HG02623 (cell line): ENCODE measurements at regions not wholly inside any gene's neighbourhood (a gene's known extent, or its start where the extent isn't known, plus 50 kb on each side); places are given as distances from the start of the nearest gene placed in this dataset.

Experiments used
- ATAC-seq: cut with Tn5 transposase; IDR thresholded peaks from one replicate; pipeline ENCODE4 v1.9.1; 2021; ENCODE audit warnings: moderate library complexity; ENCODE audit not compliant: unreplicated experiment

- no peak for ATAC-seq
Measured at GRCh38 chr3:175913286-175913685, 1054.2 kb downstream of the NAALADL2 start.

GRCh38 chr3:175911937-175912336 is 1052.8 kb downstream of the NAALADL2 start:
- no peak for ATAC-seq

- ATAC-seq, result no peak
Measured at GRCh38 chr3:175902226-175902625, 1043.1 kb downstream of the NAALADL2 start.

GRCh38 chr3:175898194-175898593 is 1039.1 kb downstream of the NAALADL2 start:
- no peak for ATAC-seq

- ATAC-seq, result no peak
Measured at GRCh38 chr3:175896655-175897054, 1037.5 kb downstream of the NAALADL2 start.

GRCh38 chr3:175895731-175896130 is 1036.6 kb downstream of the NAALADL2 start:
- ATAC-seq, result no peak

- ATAC-seq, result no peak
Measured at GRCh38 chr3:175893566-175893965, 1034.4 kb downstream of the NAALADL2 start.

GRCh38 chr3:175890066-175890465 is 1030.9 kb downstream of the NAALADL2 start:
- ATAC-seq, result no peak

GRCh38 chr3:175885231-175885766 is 1026.2 kb downstream of the NAALADL2 start:
- no peak for ATAC-seq

GRCh38 chr3:175879417-175879816 is 1020.3 kb downstream of the NAALADL2 start:
- ATAC-seq, result no peak

- ATAC-seq, result no peak
Measured at GRCh38 chr3:175869404-175869803, 1010.3 kb downstream of the NAALADL2 start.

- ATAC-seq, result no peak
Measured at GRCh38 chr3:175868626-175869025, 1009.5 kb downstream of the NAALADL2 start.

GRCh38 chr3:175865724-175866123 is 1006.6 kb downstream of the NAALADL2 start:
- ATAC-seq, result no peak

- ATAC-seq, result no peak
Measured at GRCh38 chr3:175861916-175862315, 1002.8 kb downstream of the NAALADL2 start.
